SK-N-SH treated with all-trans-retinoic acid at 6 μM for 48 hours (cell line): ENCODE measurements at regions not wholly inside any gene's neighbourhood (a gene's known extent, or its start where the extent isn't known, plus 50 kb on each side); places are given as distances from the start of the nearest gene placed in this dataset.

Source experiments
- BACH2 ChIP-seq: fragments of 250-450 bp; sonication (Bioruptor Pico); IDR thresholded peaks from 2 replicates; pipeline ENCODE4 v1.9.0; 2021; ENCODE audit warnings: mild to moderate bottlenecking, borderline replicate concordance
- PPARA ChIP-seq: fragments of 250-450 bp; sonication (Bioruptor Pico); IDR thresholded peaks from 2 replicates; pipeline ENCODE4 v1.5.0; 2020; ENCODE audit warnings: mild to moderate bottlenecking, borderline replicate concordance
- RARB ChIP-seq: fragments of 250-450 bp; sonication (Bioruptor Pico); IDR thresholded peaks from 2 replicates; pipeline ENCODE4 v1.8.0; 2021; ENCODE audit warnings: mild to moderate bottlenecking, moderate library complexity

DNA sequence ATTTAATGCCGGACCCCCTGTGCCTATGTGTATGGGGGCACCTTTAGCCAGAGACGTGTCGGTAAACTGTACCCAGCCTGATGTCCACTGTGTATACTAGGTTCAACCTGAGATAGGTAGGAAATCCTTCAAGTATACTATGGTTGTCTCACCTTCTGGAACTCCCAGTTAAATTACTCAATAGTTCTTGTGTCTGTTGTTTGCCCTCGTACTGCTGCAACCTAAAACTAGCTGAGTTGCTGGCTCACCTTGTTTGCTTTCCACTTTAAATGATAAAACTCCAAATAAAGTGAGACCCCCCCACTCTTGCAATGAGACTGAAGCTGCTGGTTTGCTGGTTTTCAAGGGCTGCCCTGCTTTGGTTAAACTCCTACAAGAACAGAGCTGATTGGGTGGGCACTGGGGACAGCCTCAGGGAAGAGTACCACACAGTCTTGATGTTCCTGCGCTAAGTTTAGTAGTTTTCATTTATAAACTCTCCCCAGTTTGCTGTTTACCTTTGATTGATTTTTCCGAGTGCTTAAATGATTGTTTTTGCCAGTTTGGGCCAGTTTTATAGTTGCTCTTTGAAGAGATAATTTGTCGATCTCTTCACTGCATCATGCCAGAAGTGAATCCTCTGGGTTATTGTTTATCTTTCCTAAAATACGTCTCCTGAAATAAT, 1281.8 kb upstream of the MAP3K7 start:
- TF ChIP-seq PPARA (CRISPR knock-in tag), result no peak
- no peak for TF ChIP-seq BACH2
- TF ChIP-seq RARB (CRISPR knock-in tag), result no peak
